ENCODE measurements at regions not wholly inside any gene's neighbourhood (a gene's known extent, or its start where the extent isn't known, plus 50 kb on each side); places are given as distances from the start of the nearest gene placed in this dataset.

DNA sequence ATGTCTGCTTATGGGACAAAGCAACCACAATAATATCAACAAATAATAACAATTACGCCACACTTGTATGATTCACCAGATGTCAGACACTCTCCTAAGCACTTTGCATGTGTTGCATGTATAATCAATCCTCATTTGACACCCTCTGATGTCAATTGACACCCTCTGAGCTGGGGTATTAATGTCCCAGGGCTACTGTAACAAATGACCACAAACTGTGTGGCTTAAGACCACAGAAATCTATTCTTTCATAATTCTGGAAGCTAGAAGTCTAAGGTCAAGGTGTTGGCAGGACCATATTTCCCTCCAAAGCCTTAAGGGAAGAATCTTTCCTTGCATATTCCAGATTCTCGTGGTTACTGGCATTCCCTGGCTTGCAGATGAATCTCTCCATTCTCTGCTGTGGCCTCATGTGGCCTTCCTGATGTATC lies 112.7 kb downstream of the NPIPB5 start:
- no peaks in the 10 kb centered on the region for H3K36me3 ChIP-seq
- 60 to 71% methylated on average over 2 of the region's 2 CpGs for WGBS, 2 donors
- no peak for TF ChIP-seq POLR2A (IDR thresholded peaks at IDR 0.05)
- no peak for TF ChIP-seq CTCF (IDR thresholded peaks at IDR 0.05)
- H3K4me3 ChIP-seq, result no peak overlapping the region
- H3K27ac ChIP-seq, result no peak overlapping the region
- peaks cover 0 to 14% (median 5%) of the 10 kb centered on the region in 3 donors for H3K4me1 ChIP-seq
- intact Hi-C loops (cut with DNase I), result no loop called here
- peaks cover 0 to 85% (median 0%) of the 10 kb centered on the region in 4 donors for H3K27me3 ChIP-seq
- no peaks in the 10 kb centered on the region for H3K9me3 ChIP-seq
- DNase-seq, result no peak

DNA sequence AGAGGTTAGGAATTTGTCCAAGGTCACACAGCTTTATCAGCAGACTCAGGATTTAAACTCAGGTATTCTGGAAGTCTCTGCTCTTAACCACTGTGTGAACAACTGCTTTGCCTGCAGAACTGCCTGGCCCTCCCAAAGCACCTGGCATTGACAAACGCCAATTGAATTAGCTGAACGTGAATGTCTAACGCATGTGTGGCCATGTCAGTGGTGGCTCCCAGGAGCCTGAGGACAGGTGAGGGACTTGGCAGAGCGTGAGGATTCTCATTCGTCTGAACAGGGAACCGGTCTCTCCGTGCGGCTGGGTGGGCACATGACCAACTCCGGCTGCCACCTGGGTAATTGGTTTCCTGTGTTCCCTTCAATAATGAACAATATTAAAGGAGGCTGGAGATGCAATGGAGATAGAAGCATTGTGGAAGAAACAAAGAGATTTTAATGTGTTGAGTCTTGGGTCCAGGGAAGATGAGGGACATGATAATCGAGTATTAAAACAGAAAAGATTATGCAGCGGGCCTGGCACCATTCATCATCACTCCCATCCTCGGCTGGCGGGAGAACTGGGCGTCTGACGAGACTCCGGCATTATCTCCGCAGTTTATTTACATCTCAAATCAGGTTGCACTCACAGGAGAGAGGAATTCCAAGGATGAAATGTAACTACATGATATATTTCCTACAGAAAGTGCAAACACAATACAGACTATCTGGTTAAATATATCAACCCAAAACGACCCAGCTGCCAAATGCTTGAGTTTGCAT lies 113.5 kb downstream of the NPIPB5 start:
- H3K36me3 ChIP-seq, result no peaks in the 10 kb centered on the region
- no peaks in the 10 kb centered on the region for H3K9me3 ChIP-seq
- no peak overlapping the region for H3K27ac ChIP-seq
- peaks cover 0 to 76% (median 0%) of the 10 kb centered on the region in 4 donors for H3K27me3 ChIP-seq
- TF ChIP-seq POLR2A (IDR thresholded peaks at IDR 0.05) (no peak), CTCF (IDR thresholded peaks at IDR 0.05) (no peak)
- H3K4me3 ChIP-seq, result no peak overlapping the region
- H3K4me1 ChIP-seq, result peaks cover 0 to 14% (median 5%) of the 10 kb centered on the region in 3 donors
- intact Hi-C loops (cut with DNase I), result no loop called here
- WGBS, 2 donors, result 48% methylated on average over 18 of the region's 18 CpGs
- no peak for DNase-seq

DNA sequence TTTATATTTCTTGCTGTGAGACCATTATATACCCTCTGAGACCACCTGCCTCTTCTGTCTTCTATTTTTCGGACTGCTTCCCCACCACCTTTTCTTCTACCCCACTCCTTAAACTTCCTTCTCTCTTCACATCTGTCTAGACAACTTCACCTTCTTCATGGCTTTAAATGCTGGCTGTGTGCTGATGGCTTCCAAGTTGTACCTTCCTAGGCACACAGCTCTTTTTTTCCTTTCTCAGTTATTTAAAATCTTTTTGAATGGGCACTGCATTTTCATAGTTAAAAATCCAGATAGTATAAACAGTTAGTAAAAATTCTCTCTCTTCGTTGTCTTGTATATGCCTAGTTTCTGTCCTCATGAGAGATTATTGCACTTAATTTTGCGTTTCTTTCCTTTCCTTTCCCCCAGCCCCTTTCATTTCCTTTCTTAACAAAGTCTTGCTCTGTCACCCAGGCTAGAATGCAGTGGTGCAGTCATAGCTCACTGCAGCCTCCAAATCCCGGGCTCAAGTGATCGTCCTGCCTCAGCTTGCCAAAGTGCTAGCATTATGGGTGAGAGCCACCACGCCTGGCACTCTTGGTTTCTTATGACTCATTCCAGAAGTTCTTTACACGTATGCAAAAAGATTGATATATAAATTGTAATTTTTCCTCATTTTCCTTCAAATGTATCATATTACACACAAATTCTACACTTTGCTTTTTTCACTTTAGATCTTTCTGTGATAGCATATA lies 114.3 kb downstream of the NPIPB5 start:
- WGBS, 2 donors, result 33 to 42% methylated on average over 7 of the region's 7 CpGs
- H3K27me3 ChIP-seq, result peaks cover 0 to 69% (median 0%) of the 10 kb centered on the region in 4 donors
- DNase-seq, result no peak
- H3K9me3 ChIP-seq, result no peaks in the 10 kb centered on the region
- H3K4me3 ChIP-seq, result no peak overlapping the region
- intact Hi-C loops (cut with DNase I), result no loop called here
- H3K4me1 ChIP-seq, result peaks cover 0 to 14% (median 5%) of the 10 kb centered on the region in 3 donors
- TF ChIP-seq CTCF (IDR thresholded peaks at IDR 0.05) (no peak), POLR2A (IDR thresholded peaks at IDR 0.05) (no peak)
- H3K27ac ChIP-seq, result no peak overlapping the region
- H3K36me3 ChIP-seq, result no peaks in the 10 kb centered on the region

- H3K4me1 ChIP-seq, result peaks cover 0 to 14% (median 5%) of the 10 kb centered on the region in 3 donors
- TF ChIP-seq POLR2A (IDR thresholded peaks at IDR 0.05), result no peak
- TF ChIP-seq CTCF (IDR thresholded peaks at IDR 0.05), result no peak
- H3K36me3 ChIP-seq, result no peaks in the 10 kb centered on the region
- H3K27ac ChIP-seq, result no peak overlapping the region
- no peak for DNase-seq
- H3K27me3 ChIP-seq, result peaks cover 0 to 61% (median 0%) of the 10 kb centered on the region in 4 donors
- intact Hi-C loops (cut with DNase I), result no loop called here
- 26 to 34% methylated on average over 2 of the region's 2 CpGs for WGBS, 2 donors
- H3K4me3 ChIP-seq, result no peak overlapping the region
- H3K9me3 ChIP-seq, result no peaks in the 10 kb centered on the region
Measured at GRCh38 chr16:22625967-22626366, 115.3 kb downstream of the NPIPB5 start.

DNA sequence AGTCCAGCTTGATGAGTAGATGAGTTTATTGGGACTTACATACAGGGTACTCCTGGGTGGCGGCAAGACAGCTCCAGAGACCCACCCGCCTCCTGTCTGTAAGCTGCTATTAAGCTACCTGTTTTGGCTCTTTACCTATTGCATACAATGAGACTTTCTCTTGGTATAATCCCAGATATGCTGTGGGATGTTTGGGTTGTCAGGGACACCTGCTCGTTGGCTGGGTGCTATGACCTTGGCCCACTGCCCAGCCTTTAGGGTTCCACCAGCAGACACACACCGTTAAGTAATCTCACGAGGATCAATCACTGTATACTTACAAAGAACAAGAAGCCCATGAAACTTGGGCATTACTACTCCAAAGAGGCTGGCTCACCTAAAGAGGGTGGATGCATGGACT lies 116.4 kb downstream of the NPIPB5 start:
- peaks cover 0 to 14% (median 5%) of the 10 kb centered on the region in 3 donors for H3K4me1 ChIP-seq
- intact Hi-C loops (cut with DNase I), result no loop called here
- H3K36me3 ChIP-seq, result no peaks in the 10 kb centered on the region
- H3K9me3 ChIP-seq, result no peaks in the 10 kb centered on the region
- no peak for DNase-seq
- TF ChIP-seq CTCF (IDR thresholded peaks at IDR 0.05) (no peak), POLR2A (IDR thresholded peaks at IDR 0.05) (no peak)
- H3K4me3 ChIP-seq, result no peak overlapping the region
- 51 to 55% methylated on average over 5 of the region's 5 CpGs for WGBS, 2 donors
- H3K27me3 ChIP-seq, result peaks cover 0 to 53% (median 0%) of the 10 kb centered on the region in 4 donors
- H3K27ac ChIP-seq, result no peak overlapping the region

Measured in esophagus squamous epithelium (tissue), 5 donors.